GM23338 (cell line): ENCODE measurements at regions not wholly inside any gene's neighbourhood (a gene's known extent, or its start where the extent isn't known, plus 50 kb on each side); places are given as distances from the start of the nearest gene placed in this dataset.

ENCODE experiments used
- ATAC-seq: fragments of 200-7000 bp; cut with Tn5 transposase; 3 replicates; pipeline ENCODE4 v1.9.1; 2020
- DNase-seq: peaks from one replicate; pipeline ENCODE4 v3.0.0-alpha.2; 2015; ENCODE audit warnings: low spot score
- H2AFZ ChIP-seq: fragments of 200-600 bp; sonication (generic); 2 replicates; pipeline ENCODE4 v1.8.0; 2016; ENCODE audit warnings: antibody characterized with exemption, mild to moderate bottlenecking, moderate library complexity
- H3F3A ChIP-seq: fragments of 200-600 bp; sonication (generic); replicated peaks from 2 replicates; pipeline ENCODE4 v1.8.0; 2017; ENCODE audit warnings: antibody characterized with exemption, mixed run types, low read depth
- H3K27ac ChIP-seq: fragments of 200-600 bp; sonication (generic); 2 replicates; pipeline ENCODE4 v1.6.1; 2016; ENCODE audit warnings: low read depth
- H3K27me3 ChIP-seq: fragments of 200-600 bp; sonication (generic); 2 replicates; pipeline ENCODE4 v1.8.0; 2016; ENCODE audit warnings: mild to moderate bottlenecking, mixed run types, moderate library complexity; ENCODE audit not compliant: insufficient read depth
- H3K36me3 ChIP-seq: fragments of 200-600 bp; sonication (generic); 2 replicates; pipeline ENCODE4 v1.8.0; 2016; ENCODE audit warnings: mild to moderate bottlenecking; ENCODE audit not compliant: insufficient read depth
- H3K4me1 ChIP-seq: fragments of 200-600 bp; sonication (generic); 2 replicates; pipeline ENCODE4 v1.8.0; 2016; ENCODE audit warnings: mild to moderate bottlenecking, moderate library complexity; ENCODE audit not compliant: insufficient read depth
- H3K4me2 ChIP-seq: fragments of 200-600 bp; sonication (generic); 2 replicates; pipeline ENCODE4 v1.7.1; 2017; ENCODE audit warnings: mixed run types
- H3K4me3 ChIP-seq: fragments of 200-600 bp; sonication (generic); 2 replicates; pipeline ENCODE4 v1.6.1; 2016; ENCODE audit warnings: mixed run types
- H3K79me2 ChIP-seq: fragments of 200-600 bp; sonication (generic); replicated peaks from 2 replicates; pipeline ENCODE4 v1.8.0; 2017; ENCODE audit warnings: mild to moderate bottlenecking; ENCODE audit not compliant: insufficient read depth
- H3K9me2 ChIP-seq: fragments of 200-600 bp; sonication (generic); 2 replicates; pipeline ENCODE4 v1.8.0; 2017; ENCODE audit not compliant: insufficient read depth
- H4K20me1 ChIP-seq: fragments of 200-600 bp; sonication (generic); replicated peaks from 2 replicates; pipeline ENCODE4 v1.8.0; 2017; ENCODE audit warnings: mild to moderate bottlenecking; ENCODE audit not compliant: insufficient read depth
- H3K27ac Mint-ChIP-seq: 2 replicates; pipeline ENCODE4 v1.8.0; 2020; ENCODE audit warnings: inconsistent platforms, mild to moderate bottlenecking, moderate library complexity, mixed read lengths
- H3K27me3 Mint-ChIP-seq: 3 replicates; pipeline ENCODE4 v1.8.0; 2022; ENCODE audit warnings: low read depth, mild to moderate bottlenecking, moderate library complexity, mixed read lengths, inconsistent platforms; ENCODE audit not compliant: insufficient read depth, poor library complexity
- H3K36me3 Mint-ChIP-seq: 3 replicates; pipeline ENCODE4 v1.8.0; 2021; ENCODE audit warnings: low read depth, mild to moderate bottlenecking, inconsistent platforms, moderate library complexity, mixed read lengths
- H3K4me1 Mint-ChIP-seq: 3 replicates; pipeline ENCODE4 v1.8.0; 2020; ENCODE audit warnings: mild to moderate bottlenecking, inconsistent platforms, mixed read lengths
- H3K4me3 Mint-ChIP-seq: 3 replicates; pipeline ENCODE4 v1.8.0; 2021; ENCODE audit warnings: moderate library complexity, mild to moderate bottlenecking, inconsistent platforms, mixed read lengths
- H3K9me3 Mint-ChIP-seq: 3 replicates; pipeline ENCODE4 v1.8.0; 2020; ENCODE audit warnings: moderate library complexity, mild to moderate bottlenecking, inconsistent platforms, mixed read lengths
- CREB1 ChIP-seq: fragments of 250-450 bp; sonication (Bioruptor Pico); IDR thresholded peaks from 2 replicates; pipeline ENCODE4 v1.5.0; 2020; ENCODE audit warnings: low read depth, mild to moderate bottlenecking, moderate library complexity
- CTCF ChIP-seq, 2 experiments: fragments of 200-600 bp in 1 of 2; sonication (generic) in 1 of 2; conservative IDR thresholded peaks; 2 replicates each; pipeline versions ENCODE4 v1.5.1 to v1.6.1; 2016 to 2017; ENCODE audit warnings: antibody characterized with exemption in 2 of 2, low read depth in 2 of 2, mild to moderate bottlenecking in 2 of 2, moderate library complexity in 1 of 2
- ETS1 ChIP-seq: IDR thresholded peaks from 2 replicates; pipeline ENCODE4 v1.6.1; 2016; ENCODE audit warnings: antibody characterized with exemption
- EZH2 ChIP-seq: fragments of 200-600 bp; sonication (generic); IDR thresholded peaks from one replicate; pipeline ENCODE4 v1.8.0; 2017; ENCODE audit warnings: antibody characterized with exemption, mild to moderate bottlenecking, low read depth; ENCODE audit not compliant: unreplicated experiment
- EZH2phosphoT487 ChIP-seq: fragments of 200-600 bp; sonication (generic); IDR thresholded peaks from one replicate; pipeline ENCODE4 v1.8.1; 2018; ENCODE audit warnings: antibody characterized with exemption; ENCODE audit not compliant: unreplicated experiment
- JUNB ChIP-seq: IDR thresholded peaks from one replicate; pipeline ENCODE4 v1.6.1; 2016; ENCODE audit warnings: antibody characterized with exemption; ENCODE audit not compliant: unreplicated experiment
- NANOG ChIP-seq: IDR thresholded peaks from 2 replicates; pipeline ENCODE4 v1.6.1; 2016; ENCODE audit warnings: antibody characterized with exemption, borderline replicate concordance
- POLR2AphosphoS5 ChIP-seq: IDR thresholded peaks from 2 replicates; pipeline ENCODE4 v1.6.1; 2016; ENCODE audit warnings: antibody characterized with exemption, low read depth
- REST ChIP-seq: IDR thresholded peaks from one replicate; pipeline ENCODE4 v1.6.1; 2018; ENCODE audit warnings: antibody characterized with exemption; ENCODE audit not compliant: unreplicated experiment
- STAT1 ChIP-seq: IDR thresholded peaks from one replicate; pipeline ENCODE4 v1.6.1; 2016; ENCODE audit warnings: antibody characterized with exemption; ENCODE audit not compliant: unreplicated experiment
- ZNF114 ChIP-seq: fragments of 250-450 bp; sonication (Bioruptor Pico); IDR thresholded peaks from 2 replicates; pipeline ENCODE4 v1.5.0; 2020; ENCODE audit warnings: mild to moderate bottlenecking, moderate library complexity
- ZNF331 ChIP-seq: fragments of 250-450 bp; sonication (Bioruptor Pico); IDR thresholded peaks from 2 replicates; pipeline ENCODE4 v1.5.0; 2020; ENCODE audit warnings: low read depth, mild to moderate bottlenecking, moderate library complexity
- ZNF462 ChIP-seq: fragments of 250-450 bp; sonication (Bioruptor Pico); IDR thresholded peaks from 2 replicates; pipeline ENCODE4 v1.5.0; 2020; ENCODE audit warnings: mild to moderate bottlenecking, moderate library complexity

GRCh38 chr6:153574231-153574630 lies 443.1 kb upstream of the RGS17 start:
- H3K4me3 ChIP-seq, result no peak overlapping the region
- Mint-ChIP-seq H3K9me3 (peaks cover 9% of the 10 kb centered on the region; the same call in 2 of the 3 replicates), H3K27ac (no peak overlapping the region), H3K27me3 (no peaks in the 10 kb centered on the region), H3K36me3 (no peaks in the 10 kb centered on the region), H3K4me3 (no peak overlapping the region), H3K4me1 (no peaks in the 10 kb centered on the region; the same call in 2 of the 3 replicates)
- H3K4me1 ChIP-seq, result no peaks in the 10 kb centered on the region
- no peaks in the 10 kb centered on the region for H3F3A ChIP-seq
- no peak for TF ChIP-seq NANOG
- TF ChIP-seq EZH2, result no peak
- no peak for TF ChIP-seq ZNF114 (CRISPR knock-in tag)
- TF ChIP-seq REST, result no peak
- TF ChIP-seq POLR2AphosphoS5, result no peak
- no peak for TF ChIP-seq CREB1
- TF ChIP-seq ETS1, result no peak
- TF ChIP-seq ZNF331, result no peak
- TF ChIP-seq CTCF (conservative IDR thresholded peaks at IDR 0.05; ENCODE audit: low read depth in 2 of 2), result no peak
- TF ChIP-seq STAT1, result no peak
- TF ChIP-seq EZH2phosphoT487, result no peak
- no peak for TF ChIP-seq ZNF462 (CRISPR knock-in tag)
- no peak for TF ChIP-seq JUNB
- H2AFZ ChIP-seq, result no peak overlapping the region
- no peaks in the 10 kb centered on the region for H3K27me3 ChIP-seq
- DNase-seq (no peak), ATAC-seq (no peak)
- no peaks in the 10 kb centered on the region for H3K9me2 ChIP-seq
- H3K27ac ChIP-seq, result no peak overlapping the region
- H4K20me1 ChIP-seq, result no peaks in the 10 kb centered on the region
- H3K79me2 ChIP-seq, result no peaks in the 10 kb centered on the region
- H3K4me2 ChIP-seq, result no peak overlapping the region
- no peaks in the 10 kb centered on the region for H3K36me3 ChIP-seq
